GM21526 (cell line): ENCODE measurements at regions not wholly inside any gene's neighbourhood (a gene's known extent, or its start where the extent isn't known, plus 50 kb on each side); places are given as distances from the start of the nearest gene placed in this dataset.

Experiments used
- ATAC-seq: cut with Tn5 transposase; IDR thresholded peaks from one replicate; pipeline ENCODE4 v1.9.1; 2021; ENCODE audit warnings: moderate library complexity; ENCODE audit not compliant: unreplicated experiment, low FRiP score

- ATAC-seq, result no peak
Observed at GRCh38 chr13:30844548-30845296, 61.3 kb upstream of the MEDAG start.

- ATAC-seq, result peak; percentile 46
Observed at GRCh38 chr13:30845297-30846214, 60.5 kb upstream of the MEDAG start.

GRCh38 chr13:30846311-30846710 lies 59.8 kb upstream of the MEDAG start:
- no peak for ATAC-seq

GRCh38 chr13:30846866-30847265 lies 59.2 kb upstream of the MEDAG start:
- no peak for ATAC-seq

GRCh38 chr13:30847650-30848307 lies 58.3 kb upstream of the MEDAG start:
- no peak for ATAC-seq

- no peak for ATAC-seq
Observed at GRCh38 chr13:30848332-30849027, 57.6 kb upstream of the MEDAG start.

GRCh38 chr13:30849611-30850010 lies 56.5 kb upstream of the MEDAG start:
- ATAC-seq, result no peak

- ATAC-seq, result no peak
Observed at GRCh38 chr13:30850204-30850866, 55.7 kb upstream of the MEDAG start.

GRCh38 chr13:30850867-30851211 lies 55.2 kb upstream of the MEDAG start:
- no peak for ATAC-seq

- peak; percentile 72 for ATAC-seq
Observed at GRCh38 chr13:30851697-30852096, 54.4 kb upstream of the MEDAG start.

- no peak for ATAC-seq
Observed at GRCh38 chr13:30855569-30855968, 50.5 kb upstream of the MEDAG start.

GRCh38 chr13:30856005-30856790 lies 49.9 kb upstream of the MEDAG start:
- ATAC-seq, result no peak
